ENCODE measurements at regions not wholly inside any gene's neighbourhood (a gene's known extent, or its start where the extent isn't known, plus 50 kb on each side); places are given as distances from the start of the nearest gene placed in this dataset.

- H3K4me1 ChIP-seq (ENCODE audit: control insufficient read depth, insufficient read depth, low read length), result no peaks in the 10 kb centered on the region
- H2BK15ac ChIP-seq (ENCODE audit: low read depth, low read length), result no peak overlapping the region
- no CpG with 5 or more reads among the region's 1 CpG for WGBS, 2 experiments (ENCODE audit: extremely low coverage in 2 of 2, insufficient read length in 1 of 2)
- H2BK5ac ChIP-seq (ENCODE audit: low read depth, low read length, poor library complexity, severe bottlenecking), result no peak overlapping the region
- ATAC-seq (ENCODE audit: low read depth) (no peak), DNase-seq (no peak)
- no peak overlapping the region for H4K91ac ChIP-seq (ENCODE audit: insufficient read depth, low read depth, low read length)
- H3K23ac ChIP-seq (ENCODE audit: low read depth, low read length), result no peak overlapping the region
- H3K79me1 ChIP-seq (ENCODE audit: low read depth in 1 of 2, low read length in 2 of 2), result no peaks in the 10 kb centered on the region
- no peak overlapping the region for H3K4ac ChIP-seq (ENCODE audit: low read depth, low read length)
- no peaks in the 10 kb centered on the region for H3K9me3 ChIP-seq (ENCODE audit: control insufficient read depth, insufficient read depth, low read length)
- no peak overlapping the region for H3K4me2 ChIP-seq (ENCODE audit: low read depth, low read length)
- no peak overlapping the region for H2AK5ac ChIP-seq (ENCODE audit: low read depth, low read length)
- H3K4me3 ChIP-seq (ENCODE audit: insufficient read depth, low read depth, low read length), result no peak overlapping the region
- TF ChIP-seq SMC3 (IDR thresholded peaks at IDR 0.05; ENCODE audit: low read depth, low read length) (no peak), NFE2L2 (IDR thresholded peaks at IDR 0.05; ENCODE audit: low read depth, low read length) (no peak), RAD21 (IDR thresholded peaks at IDR 0.05; ENCODE audit: low read length) (no peak), CEBPB (IDR thresholded peaks at IDR 0.05; ENCODE audit: low read depth, low read length) (no peak), CTCF (conservative IDR thresholded peaks at IDR 0.05; ENCODE audit: low read depth, low read length) (no peak), ELK1 (IDR thresholded peaks at IDR 0.05; ENCODE audit: borderline replicate concordance, low read depth, low read length) (no peak), RCOR1 (IDR thresholded peaks at IDR 0.05; ENCODE audit: insufficient replicate concordance, low read length) (no peak), RFX5 (IDR thresholded peaks at IDR 0.05; ENCODE audit: low read depth, low read length) (no peak), MAZ (IDR thresholded peaks at IDR 0.05; ENCODE audit: borderline replicate concordance, low read depth, low read length) (no peak)
- no peak overlapping the region for H4K5ac ChIP-seq (ENCODE audit: low read depth, low read length)
- H3K56ac ChIP-seq (ENCODE audit: extremely low read depth, insufficient read depth, low read length), result no peak overlapping the region
- H3K18ac ChIP-seq (ENCODE audit: low read depth, low read length), result no peak overlapping the region
- no peaks in the 10 kb centered on the region for H3K36me3 ChIP-seq (ENCODE audit: control insufficient read depth, insufficient read depth, low read length)
- in situ Hi-C loops (cut with MboI; ENCODE audit: low sequenced_read_pairs) (loop anchor here (25.0 kb wide), 1 partner anchor 927 kb away; no protein-coding TSS in a partner anchor), dilution Hi-C loops (cut with HindIII; ENCODE audit: low sequenced_read_pairs, unreplicated experiment) (no loop called here), intact Hi-C loops (cut with micrococcal nuclease) (no loop called here)
- no peak overlapping the region for H4K8ac ChIP-seq (ENCODE audit: low read depth in 2 of 2, low read length in 2 of 2)
- no peak overlapping the region for H2AK9ac ChIP-seq (replicated peaks; ENCODE audit: low read depth, low read length, poor library complexity)
- ChIA-PET CTCF (interaction anchor here (0.8 kb wide), 1 partner anchor 10 kb away, joined by 3 read pairs; no protein-coding TSS in a partner anchor), POLR2A (ENCODE audit: unreplicated experiment) (no interaction called here)
- H2BK120ac ChIP-seq (ENCODE audit: low read depth, low read length), result no peak overlapping the region
- no peak overlapping the region for H3K27ac ChIP-seq (ENCODE audit: insufficient read depth, low read length)
- no peaks in the 10 kb centered on the region for H4K20me1 ChIP-seq (ENCODE audit: insufficient read depth, low read length)
- H2AFZ ChIP-seq (replicated peaks; ENCODE audit: low read length, poor library complexity), result no peak overlapping the region
- H2BK20ac ChIP-seq (ENCODE audit: low read depth, low read length), result no peak overlapping the region
- no peak overlapping the region for H3K9ac ChIP-seq (ENCODE audit: low read depth, low read length)
- no peaks in the 10 kb centered on the region for H3K27me3 ChIP-seq (ENCODE audit: control insufficient read depth, insufficient read depth, low read length)
- H3K14ac ChIP-seq (replicated peaks; ENCODE audit: low read depth, low read length), result no peak overlapping the region
- H3K9me1 ChIP-seq (ENCODE audit: insufficient read depth, low read length), result no peaks in the 10 kb centered on the region
- no TSS peak for BruUV-seq (replicated peaks)
Observed at GRCh38 chr12:63410197-63410596, 258.1 kb downstream of the DPY19L2 start.
